ENCODE measurements at regions not wholly inside any gene's neighbourhood (a gene's known extent, or its start where the extent isn't known, plus 50 kb on each side); places are given as distances from the start of the nearest gene placed in this dataset.

- POLR2A ChIA-PET, result interaction anchor here (0.6 to 2.1 kb wide), 3 partner anchors 10 to 342 kb away, joined by 3 to 5 read pairs (median 4); no protein-coding TSS in a partner anchor
- no peak for ATAC-seq
- intact Hi-C loops (cut with micrococcal nuclease), result no loop called here
- CTCF ChIA-PET, result interaction anchor here (1.3 to 6.9 kb wide), 2 partner anchors 12 to 29 kb away, joined by 3 to 74 read pairs; no protein-coding TSS in a partner anchor
- H3K27ac Mint-ChIP-seq, result no peak overlapping the region
- H3K36me3 Mint-ChIP-seq (ENCODE audit: low read depth), result no peaks in the 10 kb centered on the region
- peaks cover 30% of the 10 kb centered on the region for H3K4me1 Mint-ChIP-seq (ENCODE audit: low read depth)
- no peak for TF ChIP-seq CTCF (IDR thresholded peaks at IDR 0.05)
- DNase-seq, result no peak
- no peaks in the 10 kb centered on the region for H3K9me3 Mint-ChIP-seq
- no peaks in the 10 kb centered on the region for H3K27me3 Mint-ChIP-seq
- no peak overlapping the region for H3K4me3 Mint-ChIP-seq
Observed at GRCh38 chr13:30120133-30120822, 187.1 kb downstream of the KATNAL1 start.

- DNase-seq (peak; percentile 48), ATAC-seq (peak; percentile 38)
- no peak for TF ChIP-seq CTCF (IDR thresholded peaks at IDR 0.05)
- H3K4me1 Mint-ChIP-seq (ENCODE audit: low read depth), result peaks cover 33% of the 10 kb centered on the region
- no peaks in the 10 kb centered on the region for H3K36me3 Mint-ChIP-seq (ENCODE audit: low read depth)
- intact Hi-C loops (cut with micrococcal nuclease), result loop anchor here (10.0 kb wide), 1 partner anchor 185 kb away; no protein-coding TSS in a partner anchor
- H3K27me3 Mint-ChIP-seq, result no peaks in the 10 kb centered on the region
- ChIA-PET POLR2A (interaction anchor here (1.5 kb wide), 1 partner anchor 27 kb away, joined by 3 read pairs; no protein-coding TSS in a partner anchor), CTCF (interaction anchor here (0.7 to 6.9 kb wide), 3 partner anchors 13 to 216 kb away, joined by 3 to 74 read pairs (median 3); no protein-coding TSS in a partner anchor)
- peak overlapping the region; percentile 6 for H3K4me3 Mint-ChIP-seq
- no peak overlapping the region for H3K27ac Mint-ChIP-seq
- no peaks in the 10 kb centered on the region for H3K9me3 Mint-ChIP-seq
Observed at GRCh38 chr13:30119476-30119875, 187.9 kb downstream of the KATNAL1 start.

- no peak overlapping the region for H3K4me3 Mint-ChIP-seq
- intact Hi-C loops (cut with micrococcal nuclease), result loop anchor here (10.0 kb wide), 1 partner anchor 182 kb away; no protein-coding TSS in a partner anchor
- no peak for TF ChIP-seq CTCF (IDR thresholded peaks at IDR 0.05)
- H3K27me3 Mint-ChIP-seq, result no peaks in the 10 kb centered on the region
- H3K27ac Mint-ChIP-seq, result no peak overlapping the region
- ChIA-PET CTCF (interaction anchor here (1.0 to 9.5 kb wide), 8 partner anchors 9 to 344 kb away, joined by 3 to 236 read pairs (median 40); no protein-coding TSS in a partner anchor), POLR2A (no interaction called here)
- H3K9me3 Mint-ChIP-seq, result no peaks in the 10 kb centered on the region
- peaks cover 40% of the 10 kb centered on the region for H3K4me1 Mint-ChIP-seq (ENCODE audit: low read depth)
- no peaks in the 10 kb centered on the region for H3K36me3 Mint-ChIP-seq (ENCODE audit: low read depth)
- DNase-seq (no peak), ATAC-seq (no peak)
Observed at GRCh38 chr13:30116379-30116778, 191.0 kb downstream of the KATNAL1 start.

GRCh38 chr13:30115257-30115600 lies 192.1 kb downstream of the KATNAL1 start:
- ATAC-seq, result no peak
- TF ChIP-seq CTCF (IDR thresholded peaks at IDR 0.05), result peak; percentile 70
- intact Hi-C loops (cut with micrococcal nuclease), result loop anchor here (10.0 kb wide), 1 partner anchor 180 kb away; no protein-coding TSS in a partner anchor
- POLR2A ChIA-PET, result interaction anchor here (0.5 to 1.6 kb wide), 7 partner anchors 17 to 268 kb away, joined by 3 to 10 read pairs (median 3); no protein-coding TSS in a partner anchor
- H3K9me3 Mint-ChIP-seq, result no peaks in the 10 kb centered on the region
- H3K4me1 Mint-ChIP-seq (ENCODE audit: low read depth), result peaks cover 28% of the 10 kb centered on the region
- no peaks in the 10 kb centered on the region for H3K36me3 Mint-ChIP-seq (ENCODE audit: low read depth)
- no peaks in the 10 kb centered on the region for H3K27me3 Mint-ChIP-seq
- H3K27ac Mint-ChIP-seq, result no peak overlapping the region
- CTCF ChIA-PET, result interaction anchor here (0.6 to 9.5 kb wide), 62 partner anchors 9 to 607 kb away, joined by 3 to 236 read pairs (median 4); partner anchors contain the start of genes KATNAL1 and UBL3
- peak overlapping the region; percentile 64 for H3K4me3 Mint-ChIP-seq
- no peak for DNase-seq

Measured in activated CD8-positive, alpha-beta T cell treated with anti-CD3 and anti-CD28 coated beads for 36 hours (primary cell).